ENCODE measurements at regions not wholly inside any gene's neighbourhood (a gene's known extent, or its start where the extent isn't known, plus 50 kb on each side); places are given as distances from the start of the nearest gene placed in this dataset.

DNA sequence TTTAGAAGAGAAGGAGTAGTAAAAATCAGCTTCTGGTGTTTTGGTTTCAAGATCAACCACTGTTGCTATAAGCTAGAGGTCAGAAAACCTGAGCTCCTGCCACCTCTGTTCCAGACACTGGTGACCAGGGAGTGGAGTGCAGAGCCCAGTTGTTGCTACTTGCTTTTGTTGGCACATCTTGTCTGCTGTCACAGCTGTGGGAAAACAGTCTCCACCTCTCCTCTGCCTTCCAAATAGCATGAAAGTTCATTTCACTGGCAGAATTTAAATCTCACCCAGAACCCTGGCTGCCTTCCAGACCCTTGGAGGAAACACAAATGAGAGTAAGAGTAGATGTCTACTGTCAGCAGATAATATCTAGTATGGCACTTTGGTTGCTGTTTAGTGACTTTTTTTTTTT, 297.5 kb upstream of the KLF3 start:
- no peak for TF ChIP-seq CTCF (IDR thresholded peaks at IDR 0.05; ENCODE audit: low read length)
- TF ChIP-seq EZH2 (IDR thresholded peaks at IDR 0.05; ENCODE audit: borderline replicate concordance, low read length) = no peak

Measured in OCI-LY1 (cell line).